Loucy (cell line): ENCODE measurements at regions not wholly inside any gene's neighbourhood (a gene's known extent, or its start where the extent isn't known, plus 50 kb on each side); places are given as distances from the start of the nearest gene placed in this dataset.

Experiments used
- EZH2phosphoT487 ChIP-seq: fragments of 200-600 bp; IDR thresholded peaks from 2 replicates; pipeline ENCODE4 v1.6.1; 2018; ENCODE audit warnings: antibody characterized with exemption, mild to moderate bottlenecking, moderate library complexity, borderline replicate concordance
- TF ChIP-seq, protein P1 (sequence below): fragments of 200-600 bp; sonication (generic); conservative IDR thresholded peaks from 2 replicates; pipeline ENCODE4 v1.5.1; 2014; ENCODE audit warnings: mild to moderate bottlenecking, antibody characterized with exemption, low read length

DNA sequence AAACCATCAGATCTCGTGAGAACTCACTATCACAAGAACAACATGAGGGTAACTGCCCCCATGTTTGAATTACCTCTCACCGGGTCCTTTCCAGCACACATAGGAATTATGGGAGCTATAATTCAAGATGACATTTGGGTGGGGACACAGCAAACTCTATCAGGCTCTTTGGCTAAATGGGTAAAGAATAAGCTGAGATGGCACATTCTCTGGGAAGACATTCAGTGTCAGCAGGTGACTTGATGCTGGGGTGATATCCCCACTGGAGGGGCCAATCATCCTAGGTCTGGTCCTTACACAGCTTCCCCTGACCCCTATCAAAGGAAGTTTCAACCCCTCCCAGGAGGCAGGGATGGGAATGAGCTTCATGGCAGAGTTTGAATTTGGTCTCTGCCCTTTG is 664.0 kb upstream of the EEF2KMT start:
- TF ChIP-seq, protein P1, sequence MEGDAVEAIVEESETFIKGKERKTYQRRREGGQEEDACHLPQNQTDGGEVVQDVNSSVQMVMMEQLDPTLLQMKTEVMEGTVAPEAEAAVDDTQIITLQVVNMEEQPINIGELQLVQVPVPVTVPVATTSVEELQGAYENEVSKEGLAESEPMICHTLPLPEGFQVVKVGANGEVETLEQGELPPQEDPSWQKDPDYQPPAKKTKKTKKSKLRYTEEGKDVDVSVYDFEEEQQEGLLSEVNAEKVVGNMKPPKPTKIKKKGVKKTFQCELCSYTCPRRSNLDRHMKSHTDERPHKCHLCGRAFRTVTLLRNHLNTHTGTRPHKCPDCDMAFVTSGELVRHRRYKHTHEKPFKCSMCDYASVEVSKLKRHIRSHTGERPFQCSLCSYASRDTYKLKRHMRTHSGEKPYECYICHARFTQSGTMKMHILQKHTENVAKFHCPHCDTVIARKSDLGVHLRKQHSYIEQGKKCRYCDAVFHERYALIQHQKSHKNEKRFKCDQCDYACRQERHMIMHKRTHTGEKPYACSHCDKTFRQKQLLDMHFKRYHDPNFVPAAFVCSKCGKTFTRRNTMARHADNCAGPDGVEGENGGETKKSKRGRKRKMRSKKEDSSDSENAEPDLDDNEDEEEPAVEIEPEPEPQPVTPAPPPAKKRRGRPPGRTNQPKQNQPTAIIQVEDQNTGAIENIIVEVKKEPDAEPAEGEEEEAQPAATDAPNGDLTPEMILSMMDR: no peak
- TF ChIP-seq EZH2phosphoT487: no peak
